Colon (tissue), 2 donors: ENCODE measurements at regions not wholly inside any gene's neighbourhood (a gene's known extent, or its start where the extent isn't known, plus 50 kb on each side); places are given as distances from the start of the nearest gene placed in this dataset.

Experiments used
- FAIRE-seq: peaks from 2 replicates; lab custom pipeline; 2012; peaks lifted over from hg19 to GRCh38; lab: Jason Lieb, UNC
- donor health status: control.
- donor health status: control.

DNA sequence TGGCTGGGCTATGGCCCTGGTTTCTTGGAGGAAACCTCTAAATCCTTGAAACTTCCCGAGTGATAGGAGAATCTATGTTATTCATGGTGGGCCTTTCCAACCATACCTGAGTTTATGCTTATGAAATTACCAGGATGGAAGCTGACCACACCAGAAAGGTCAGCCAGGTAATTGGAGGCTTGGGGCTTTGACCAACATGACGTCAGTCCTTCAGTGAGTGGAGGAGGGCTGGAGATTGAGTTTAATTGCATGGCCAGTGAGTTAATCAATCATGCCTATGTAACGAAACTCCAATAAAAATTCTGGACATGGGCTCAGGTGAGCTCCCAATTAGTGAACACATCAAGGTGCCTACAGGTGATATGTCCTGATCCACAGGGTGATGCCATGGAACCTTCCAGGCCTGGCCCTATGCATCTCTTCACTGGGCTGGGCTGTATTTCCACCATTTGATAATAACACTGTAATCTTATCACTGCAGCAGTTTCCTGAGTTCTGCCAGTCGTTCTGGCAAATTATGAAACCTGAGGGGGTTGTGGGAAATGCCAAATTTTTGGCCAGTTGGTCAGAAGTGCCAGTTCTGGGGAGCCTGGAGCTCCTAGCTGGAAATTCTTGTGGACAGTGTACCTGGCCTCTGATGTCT lies 106.5 kb downstream of the CDH26 start:
- no peak for FAIRE-seq

- FAIRE-seq, result no peak
Observed at GRCh38 chr20:60065741-60066437, 107.7 kb downstream of the CDH26 start.

DNA sequence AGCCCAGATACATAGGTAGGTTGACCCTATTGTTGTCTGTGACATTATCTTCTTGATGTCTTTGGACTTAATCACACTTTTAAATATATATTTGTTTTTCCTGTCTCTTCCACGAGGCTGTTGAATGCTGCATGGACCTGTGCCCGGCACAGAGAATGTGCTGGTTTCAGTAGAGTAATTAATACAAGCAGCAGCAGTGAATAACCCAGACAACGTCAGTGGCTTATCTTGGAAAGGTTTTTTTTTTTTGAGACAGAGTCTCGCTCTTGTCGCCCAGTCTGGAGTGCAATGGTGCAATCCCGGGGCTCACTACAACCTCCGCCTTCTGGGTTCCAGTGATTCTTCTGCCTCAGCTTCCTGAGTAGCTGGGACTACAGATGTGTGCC lies 108.2 kb downstream of the CDH26 start:
- no peak for FAIRE-seq

DNA sequence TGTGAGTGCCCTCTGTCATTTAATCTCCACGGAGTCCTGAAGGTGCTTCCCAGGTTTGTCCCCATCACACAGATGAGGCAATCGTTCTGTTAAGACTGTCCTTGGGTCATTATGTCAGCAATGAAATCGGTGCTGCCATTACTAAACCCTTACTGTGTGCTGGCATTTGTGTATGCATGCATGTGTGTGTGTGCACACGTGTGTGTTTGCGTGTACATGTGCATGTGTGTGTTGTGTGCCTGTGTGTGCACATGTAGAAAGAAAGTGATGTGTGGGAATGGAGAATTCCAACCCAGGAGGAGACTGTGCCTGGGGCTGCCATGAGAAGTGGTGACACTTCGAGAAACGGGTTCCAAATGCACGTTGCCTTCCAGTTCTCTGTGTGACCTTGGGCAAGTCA lies 110.3 kb downstream of the CDH26 start:
- FAIRE-seq, result no peak

- FAIRE-seq, result no peak
Observed at GRCh38 chr20:60069656-60070055, 111.4 kb downstream of the CDH26 start.

- FAIRE-seq, result no peak
Observed at GRCh38 chr20:60070791-60071190, 112.6 kb downstream of the CDH26 start.

GRCh38 chr20:60071965-60072364 lies 113.7 kb downstream of the CDH26 start:
- FAIRE-seq, result no peak

DNA sequence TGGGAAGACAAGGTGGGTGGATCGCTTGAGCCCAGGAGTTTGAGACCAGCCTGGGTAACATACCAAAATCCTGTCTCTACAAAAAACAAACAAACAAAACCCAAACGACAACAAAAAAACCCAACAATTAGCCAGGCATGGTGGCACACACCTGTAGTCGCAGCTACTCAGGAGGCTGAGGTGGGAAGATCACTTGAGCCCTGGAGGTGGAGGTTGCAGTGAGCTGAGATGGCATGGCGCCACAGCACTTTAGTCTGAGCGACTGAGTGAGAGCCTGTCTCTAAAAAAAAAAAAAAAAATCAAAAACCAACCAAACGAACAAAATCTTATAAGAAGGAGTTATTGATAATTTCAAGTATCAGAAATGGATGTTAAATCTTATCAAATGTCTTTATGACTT lies 114.9 kb downstream of the CDH26 start:
- FAIRE-seq, result no peak

DNA sequence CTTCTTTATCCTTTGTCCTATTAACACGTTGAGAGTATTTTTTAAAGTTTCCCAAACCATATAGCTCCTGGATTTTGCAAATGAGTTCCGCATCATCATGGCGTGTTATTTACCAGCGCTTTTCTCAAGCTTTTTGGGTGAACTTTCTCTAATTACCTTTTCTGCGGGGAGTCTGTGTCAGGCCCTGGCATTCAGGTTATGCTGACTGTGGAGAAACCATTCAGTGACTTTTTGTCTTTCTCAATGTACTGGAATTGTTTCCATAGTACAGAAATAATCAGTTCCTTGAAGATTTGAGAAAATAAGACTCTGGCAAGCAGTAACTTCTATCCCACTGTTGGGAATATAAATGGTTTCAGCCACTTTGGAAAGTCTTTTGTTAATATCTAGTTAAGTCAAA lies 115.3 kb downstream of the CDH26 start:
- FAIRE-seq, result no peak

GRCh38 chr20:60074276-60074675 lies 116.1 kb downstream of the CDH26 start:
- FAIRE-seq, result no peak

- FAIRE-seq, result no peak
Observed at GRCh38 chr20:60078351-60079250, 120.4 kb downstream of the CDH26 start.

DNA sequence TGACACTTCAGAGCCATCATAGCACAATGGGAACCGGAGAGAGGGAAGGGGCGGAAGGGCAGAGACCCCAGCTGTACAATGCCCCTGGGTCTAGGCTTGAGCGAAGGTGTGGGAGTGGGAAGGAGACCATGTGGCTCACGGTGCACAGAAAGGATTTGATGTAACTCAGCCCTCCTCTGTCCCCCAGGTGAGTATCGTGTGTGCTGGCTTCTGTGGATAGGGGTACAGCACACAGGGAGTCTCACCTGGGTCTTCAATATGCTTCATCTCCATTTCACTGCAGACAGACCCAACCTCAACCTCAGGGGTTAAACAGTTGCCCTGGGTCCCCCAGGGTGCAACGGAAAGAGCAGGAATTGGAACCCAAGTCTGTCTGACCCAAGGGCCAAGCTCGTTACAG lies 122.2 kb downstream of the CDH26 start:
- no peak for FAIRE-seq

GRCh38 chr20:60085551-60086132 lies 127.4 kb downstream of the CDH26 start:
- FAIRE-seq, result no peak

- FAIRE-seq, result no peak
Observed at GRCh38 chr20:60086821-60087562, 128.8 kb downstream of the CDH26 start.

DNA sequence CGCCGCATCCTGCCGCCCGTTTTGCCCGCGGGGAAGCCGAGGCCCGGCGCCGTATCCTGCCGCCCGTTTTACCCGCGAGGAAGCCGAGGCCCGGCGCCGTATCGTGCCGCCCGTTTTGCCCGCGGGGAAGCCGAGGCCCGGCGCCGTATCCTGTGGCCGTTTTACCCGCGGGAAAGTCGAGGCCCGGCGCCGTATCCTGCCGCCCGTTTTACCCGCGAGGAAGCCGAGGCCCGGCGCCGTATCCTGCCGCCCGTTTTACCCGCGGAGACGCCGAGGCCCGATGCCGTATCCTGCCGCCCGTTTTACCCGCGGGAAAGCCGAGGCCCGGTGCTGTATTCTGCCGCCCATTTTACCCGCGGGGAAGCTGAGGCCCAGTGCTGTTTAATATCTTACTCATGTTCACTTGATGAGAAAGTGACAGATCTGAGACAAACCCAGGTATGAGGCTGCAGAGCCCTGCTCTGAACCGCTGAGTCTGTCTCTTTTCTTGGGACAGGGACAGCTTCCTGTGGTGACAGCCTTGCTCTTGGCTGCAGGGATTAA lies 129.4 kb downstream of the CDH26 start:
- FAIRE-seq, result no peak

- FAIRE-seq, result no peak
Observed at GRCh38 chr20:60088236-60088635, 130.0 kb downstream of the CDH26 start.

DNA sequence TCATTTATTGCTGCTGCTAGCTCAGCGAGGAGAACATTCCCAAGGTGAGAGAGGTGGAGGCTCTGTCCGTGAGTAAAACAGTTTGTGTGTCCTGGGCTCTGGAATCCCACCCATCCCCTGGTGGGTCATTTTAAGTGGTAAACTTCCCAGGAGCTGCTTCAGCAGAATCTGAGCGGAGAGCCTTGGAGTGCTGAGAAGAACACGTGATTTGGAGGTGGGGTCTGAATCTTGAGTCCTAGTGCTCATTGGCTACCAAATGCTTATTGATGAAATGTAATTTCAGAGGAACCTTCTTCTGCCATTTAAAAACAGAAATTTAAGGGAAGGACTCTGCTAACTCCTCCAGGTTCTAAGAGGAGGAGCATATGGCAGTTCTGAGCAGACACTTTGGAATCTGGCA lies 132.4 kb downstream of the CDH26 start:
- no peak for FAIRE-seq

- no peak for FAIRE-seq
Observed at GRCh38 chr20:60091305-60091704, 133.1 kb downstream of the CDH26 start.

DNA sequence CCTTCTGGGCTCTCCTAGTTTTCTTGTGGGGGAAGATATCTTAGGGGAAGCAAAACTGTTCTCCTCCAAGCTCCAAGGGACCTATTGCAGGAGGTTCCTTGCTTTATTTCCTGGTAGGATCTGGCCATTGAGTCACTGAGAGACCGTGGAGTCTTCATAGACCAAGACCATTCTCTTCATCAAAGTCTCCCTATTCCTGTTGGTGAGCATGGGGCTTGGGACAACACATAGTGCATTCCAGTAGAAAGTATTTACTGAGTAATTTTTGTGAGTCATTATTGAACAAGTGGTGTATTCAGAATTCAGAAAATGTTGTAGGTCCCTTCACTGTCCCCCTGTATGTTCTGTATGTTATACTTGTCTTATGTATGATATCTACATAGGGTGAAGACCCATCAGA lies 133.6 kb downstream of the CDH26 start:
- FAIRE-seq, result no peak

DNA sequence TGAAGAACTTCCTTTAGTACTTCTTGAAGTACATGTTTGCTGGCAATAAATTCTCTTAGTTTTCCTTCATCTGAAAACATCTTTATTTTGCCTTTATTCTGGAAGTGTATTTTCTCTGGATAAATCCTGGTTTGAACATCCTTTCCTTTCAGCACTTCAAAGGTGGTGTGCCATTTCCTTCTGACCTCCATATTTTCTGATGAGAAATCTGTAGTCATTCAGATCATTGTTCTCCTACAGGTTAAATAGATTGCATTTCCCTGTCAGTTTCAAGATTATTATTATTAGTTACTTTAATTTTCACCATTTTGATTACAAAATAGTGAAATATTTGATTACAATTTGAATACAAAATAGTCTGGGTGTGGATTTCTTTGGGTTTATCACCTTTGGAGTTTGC lies 134.5 kb downstream of the CDH26 start:
- FAIRE-seq, result no peak

GRCh38 chr20:60095456-60095855 lies 137.2 kb downstream of the CDH26 start:
- no peak for FAIRE-seq

DNA sequence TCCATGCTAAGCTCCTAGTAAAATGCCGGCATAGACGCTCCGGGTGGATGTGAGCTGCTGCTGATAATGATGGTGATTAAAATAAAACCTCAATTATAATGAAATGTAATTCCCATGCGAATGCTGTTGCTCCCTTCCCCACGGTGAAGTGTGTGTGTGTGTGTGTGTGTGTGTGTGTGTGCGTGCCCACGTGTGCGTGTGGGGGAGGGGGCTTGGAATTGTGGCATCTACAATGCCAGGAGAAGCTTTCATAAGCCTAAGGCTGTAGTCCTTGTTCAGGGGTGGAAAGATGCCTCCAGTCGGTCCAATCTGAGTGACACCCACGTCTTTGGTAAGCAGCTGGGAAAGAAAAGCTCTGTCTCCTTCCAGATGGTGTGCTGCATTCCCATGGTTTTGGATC lies 137.9 kb downstream of the CDH26 start:
- no peak for FAIRE-seq
